ENCODE measurements at regions not wholly inside any gene's neighbourhood (a gene's known extent, or its start where the extent isn't known, plus 50 kb on each side); places are given as distances from the start of the nearest gene placed in this dataset.
"Not testable (repeated sequence)": the region's sequence is repeated elsewhere in the genome, so short reads cannot be mapped to it uniquely, and the experiment has no call there.

- no peak for DNase-seq
Observed at GRCh38 chr5:53733853-53734252, 173.4 kb downstream of the NDUFS4 start.

DNA sequence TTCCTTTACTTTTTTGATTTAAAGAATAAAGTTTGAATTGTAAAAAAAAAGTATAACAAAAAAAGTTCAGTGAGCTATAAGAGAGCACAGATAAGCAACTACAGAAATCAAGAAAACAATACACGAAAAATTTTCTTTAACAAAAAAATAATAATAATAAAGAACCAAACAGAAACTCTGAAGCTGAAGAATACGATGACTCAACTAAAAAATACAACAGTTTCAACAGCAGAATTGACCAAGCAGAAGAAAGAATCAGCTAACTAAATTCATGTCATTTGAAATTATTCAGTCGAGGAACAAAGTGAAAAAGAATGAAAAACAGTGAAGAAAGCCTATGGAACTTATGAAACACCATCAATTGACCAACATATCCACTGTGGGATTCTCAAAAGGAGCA is 177.7 kb downstream of the NDUFS4 start:
- DNase-seq: no peak

GRCh38 chr5:53739111-53739510 is 178.7 kb downstream of the NDUFS4 start:
- no peak for DNase-seq

DNA sequence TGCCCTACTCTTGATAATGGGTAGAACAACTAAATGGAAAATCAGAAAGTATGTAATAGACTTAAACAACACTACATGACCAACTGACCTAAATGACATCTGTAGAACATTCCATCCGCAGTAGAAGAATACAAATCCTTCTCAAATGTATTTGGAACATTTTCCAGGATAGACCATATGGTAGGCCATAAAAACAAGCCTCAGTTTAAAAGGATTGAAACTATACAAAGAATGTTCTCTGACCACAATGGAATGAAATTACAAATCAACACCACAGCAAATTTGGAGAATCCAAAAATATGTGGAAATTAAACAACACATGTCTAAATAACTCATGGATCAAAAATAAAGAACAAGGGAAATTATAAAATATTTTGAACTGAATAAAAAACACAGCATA is 189.2 kb downstream of the NDUFS4 start:
- DNase-seq: peak; percentile 58

DNA sequence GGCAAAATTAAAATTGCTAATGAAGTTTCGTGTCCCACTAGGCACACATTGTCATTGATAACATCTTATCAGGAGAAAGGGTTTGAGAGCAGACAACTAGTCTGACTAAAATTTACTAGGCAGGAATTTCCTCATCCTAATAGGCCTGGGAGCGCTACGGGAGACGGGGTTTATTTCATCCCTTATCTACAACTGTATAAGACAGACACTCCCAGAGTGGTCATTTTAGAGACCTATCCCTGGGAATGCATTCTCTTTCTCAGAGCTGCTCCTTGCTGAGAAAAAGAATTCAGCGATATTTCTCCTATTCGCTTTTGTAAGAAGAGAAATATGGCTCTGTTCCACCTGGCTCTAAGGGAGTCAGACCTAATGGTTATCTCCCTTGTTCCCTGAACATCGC is 191.8 kb downstream of the NDUFS4 start:
- not testable (repeated sequence) for DNase-seq

GRCh38 chr5:53766673-53767072 is 206.2 kb downstream of the NDUFS4 start:
- no peak for DNase-seq

- no peak for DNase-seq
Observed at GRCh38 chr5:53777864-53778618, 217.6 kb downstream of the NDUFS4 start.

DNA sequence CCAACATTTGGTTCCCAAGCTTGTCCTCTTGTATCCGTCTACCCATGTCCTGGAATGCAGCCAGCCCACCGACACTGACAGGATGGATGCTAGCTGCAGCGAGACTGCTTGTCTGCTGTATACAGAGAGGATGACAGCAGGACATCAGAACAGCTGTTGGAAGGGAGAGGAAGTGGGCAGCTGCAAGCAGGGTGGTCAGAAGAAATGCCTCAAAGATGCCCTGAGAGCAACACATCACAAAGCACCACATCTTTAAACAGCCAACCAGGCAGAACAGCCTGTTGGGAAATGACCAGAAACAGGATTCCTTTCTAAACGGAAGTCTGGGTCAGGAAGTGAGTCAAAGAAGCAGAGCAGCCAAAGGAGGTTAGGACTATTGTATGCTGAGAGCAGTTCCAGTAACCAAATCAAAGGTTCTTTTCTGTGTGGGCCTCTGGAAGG is 219.1 kb downstream of the NDUFS4 start:
- DNase-seq: peak; percentile 69

DNA sequence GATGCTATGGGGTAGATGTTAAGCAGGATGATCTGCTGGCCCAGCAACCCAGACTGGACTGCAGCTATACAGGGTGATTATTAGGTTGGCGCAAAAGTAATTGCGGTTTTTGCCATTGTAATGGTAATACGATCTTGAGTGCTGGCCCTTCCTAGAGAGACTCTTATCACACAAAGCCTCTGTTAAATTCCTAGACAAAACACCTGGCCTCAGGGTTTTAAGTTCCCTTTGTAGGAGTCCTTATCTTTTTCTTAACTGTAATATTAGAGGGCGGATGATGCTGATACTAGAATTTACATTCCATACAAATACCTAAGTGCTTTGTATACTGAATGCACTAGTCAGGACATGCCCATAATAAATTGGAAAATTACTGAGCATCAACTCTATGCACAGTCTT is 222.2 kb downstream of the NDUFS4 start:
- DNase-seq: no peak

- DNase-seq: no peak
Observed at GRCh38 chr5:53783624-53784228, 223.3 kb downstream of the NDUFS4 start.

DNA sequence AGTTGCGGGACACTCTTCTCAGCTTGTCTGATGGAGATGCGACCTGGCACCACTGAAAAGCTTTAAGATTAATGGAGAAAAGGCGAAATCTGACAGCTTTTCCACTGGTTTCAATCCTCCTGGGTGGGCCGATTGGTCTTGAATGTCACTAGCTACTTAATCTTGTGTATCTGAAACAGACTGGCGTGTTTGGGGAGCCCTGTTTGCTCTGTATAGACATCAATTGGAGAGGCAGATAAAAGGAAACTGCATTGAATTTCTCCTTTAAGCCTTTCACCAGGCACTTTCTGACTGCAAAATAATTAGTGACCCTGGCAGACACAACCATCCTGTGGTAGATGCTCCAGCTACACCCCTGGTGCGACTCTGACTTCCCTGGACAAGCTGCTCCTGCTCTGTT is 224.2 kb downstream of the NDUFS4 start:
- DNase-seq: no peak

DNA sequence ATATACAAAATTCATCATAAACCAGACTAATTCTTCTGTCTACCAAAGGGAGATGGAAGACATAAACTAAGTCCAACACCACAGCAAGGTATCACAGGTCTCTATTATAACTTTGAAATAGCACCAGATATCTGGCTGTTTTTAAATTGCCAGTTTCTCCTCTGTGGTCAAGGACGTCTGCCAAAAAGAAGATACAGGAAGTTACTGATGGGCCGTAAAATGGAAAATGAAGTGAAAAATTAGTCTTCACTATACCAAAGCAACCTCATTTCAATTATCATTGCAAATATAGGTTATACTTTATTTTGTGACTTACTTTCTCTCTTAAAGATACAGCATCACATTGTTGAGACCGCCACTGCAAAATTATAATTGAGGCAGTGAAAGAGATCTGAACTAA is 225.5 kb downstream of the NDUFS4 start:
- no peak for DNase-seq

GRCh38 chr5:53790026-53790425 is 229.6 kb downstream of the NDUFS4 start:
- DNase-seq: no peak

- DNase-seq: no peak
Observed at GRCh38 chr5:53792338-53792737, 231.9 kb downstream of the NDUFS4 start.

- not testable (repeated sequence) for DNase-seq
Observed at GRCh38 chr5:53799644-53800043, 239.2 kb downstream of the NDUFS4 start.

DNA sequence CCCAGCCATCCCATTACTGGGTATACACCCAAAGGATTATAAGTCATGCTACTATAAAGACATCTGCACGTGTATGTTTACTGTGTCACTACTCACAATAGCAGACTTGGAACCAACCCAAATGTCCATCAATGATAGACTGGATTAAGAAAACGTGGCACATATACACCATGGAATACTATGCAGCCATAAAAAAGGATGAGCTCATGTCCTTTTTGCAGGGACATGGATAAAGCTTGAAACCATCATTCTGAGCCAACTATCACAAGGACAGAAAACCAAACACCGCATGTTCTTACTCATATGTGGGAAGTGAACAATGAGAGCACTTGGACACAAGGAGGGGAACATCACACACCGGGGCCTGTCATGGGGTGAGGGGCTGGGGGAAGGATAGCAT is 248.0 kb downstream of the NDUFS4 start:
- not testable (repeated sequence) for DNase-seq

DNA sequence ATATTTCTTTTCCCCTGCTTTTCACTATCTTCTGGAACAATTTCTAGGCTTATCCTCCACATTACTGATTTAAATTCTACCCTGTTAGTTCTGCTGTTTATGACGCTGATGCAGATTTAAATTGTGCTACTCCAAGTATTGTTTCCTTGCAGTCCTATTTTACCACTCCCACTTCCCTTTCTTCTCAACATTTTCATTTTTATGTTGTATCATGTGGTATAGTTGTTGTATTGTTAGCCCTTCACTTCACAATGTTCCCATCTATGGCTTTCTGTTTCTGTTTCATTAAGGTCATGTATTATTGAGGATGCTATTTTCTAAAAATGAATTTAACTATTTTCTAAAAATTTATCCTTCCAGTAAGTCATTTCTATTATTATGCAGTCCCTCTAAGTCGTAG is 254.4 kb downstream of the NDUFS4 start:
- DNase-seq: no peak

DNA sequence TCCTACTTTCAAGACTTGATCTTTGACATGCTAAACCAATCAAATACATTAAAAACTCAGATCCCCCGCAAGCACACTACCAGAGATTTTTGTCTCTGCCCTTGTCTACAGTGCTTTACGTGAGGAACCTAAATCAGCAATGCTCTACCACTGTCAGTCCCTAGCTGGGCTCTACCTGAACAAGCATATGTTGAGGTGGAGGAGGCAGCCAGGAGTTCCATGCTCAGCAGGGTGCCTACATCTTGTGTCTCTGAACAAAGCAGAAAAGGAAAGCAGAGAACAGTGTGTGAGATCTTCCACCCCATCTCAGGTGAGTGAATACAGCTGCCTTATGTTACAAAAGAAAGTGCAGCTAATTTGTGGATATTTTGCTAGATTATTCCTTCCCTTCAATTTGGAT is 255.0 kb downstream of the NDUFS4 start:
- DNase-seq: no peak

DNA sequence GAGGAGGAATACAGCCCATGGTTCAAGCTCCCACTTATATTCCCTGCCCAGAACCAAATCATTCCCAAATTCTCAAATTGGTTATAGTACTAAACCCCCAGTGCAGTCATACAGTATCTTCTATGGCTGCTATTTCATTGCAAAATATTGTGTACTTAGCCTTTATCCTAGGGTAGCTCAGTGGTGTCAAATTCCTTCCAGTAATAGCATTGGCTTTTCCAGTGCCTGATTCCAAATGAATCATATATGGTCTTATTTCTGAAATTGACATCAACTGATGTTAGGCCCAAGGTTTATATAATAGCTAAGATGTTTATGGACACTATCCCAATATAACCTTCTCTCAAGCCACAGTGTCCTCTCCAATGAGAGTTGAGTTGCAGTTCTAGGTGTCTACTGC is 256.7 kb downstream of the NDUFS4 start:
- DNase-seq: no peak

DNA sequence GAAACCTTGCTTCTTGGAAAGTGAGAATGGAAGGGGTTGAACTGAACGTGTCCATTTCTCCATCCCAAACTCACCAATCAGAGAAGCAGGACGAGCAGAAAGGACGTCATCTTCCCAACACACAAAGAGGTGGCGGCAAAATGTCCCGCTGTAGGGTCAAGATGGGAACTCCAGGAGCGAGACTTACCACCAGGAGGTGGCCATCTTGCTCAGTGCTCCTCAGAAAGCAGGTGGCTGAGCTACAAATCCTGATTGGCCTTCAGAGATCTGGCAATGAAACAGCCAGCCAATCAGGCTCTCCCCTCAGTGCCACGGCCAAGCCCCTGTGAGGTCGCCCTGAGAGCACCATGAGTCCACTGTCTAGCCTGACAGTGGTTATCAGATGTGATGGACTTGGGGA is 259.0 kb downstream of the NDUFS4 start:
- DNase-seq: no peak

DNA sequence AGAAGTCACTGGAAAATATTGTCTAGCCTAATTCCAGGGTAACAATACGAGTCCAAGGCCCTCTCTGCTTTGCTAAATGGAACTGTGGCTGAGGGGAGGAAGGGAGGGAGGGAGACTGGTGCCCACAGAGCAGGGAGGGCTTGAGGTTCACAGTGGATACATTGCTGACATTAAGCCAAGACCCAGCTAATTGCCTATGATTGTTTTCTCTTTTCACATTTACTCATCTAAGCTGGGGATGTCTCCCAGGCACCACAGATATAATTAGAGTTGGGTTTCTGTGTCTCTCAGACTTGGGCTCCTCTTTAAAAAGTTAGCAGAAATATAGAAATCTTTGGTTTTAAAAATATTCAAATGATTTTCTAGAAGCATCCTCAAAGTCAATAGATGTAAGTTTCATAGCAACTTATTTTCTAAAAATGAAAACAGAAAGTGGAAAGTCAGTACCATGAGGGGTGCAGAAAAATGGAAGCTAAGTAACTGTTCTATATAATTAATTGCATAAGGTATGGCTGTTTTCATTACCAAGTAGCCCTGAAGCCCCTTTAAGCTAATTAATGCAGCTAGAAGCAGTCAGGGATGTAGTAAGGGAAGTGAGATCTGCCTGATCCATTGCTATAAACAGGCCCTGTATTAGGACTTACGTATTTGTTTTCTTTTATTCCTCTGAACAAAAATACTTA is 259.8 kb downstream of the NDUFS4 start:
- DNase-seq: no peak

GRCh38 chr5:53820802-53821171 is 260.3 kb downstream of the NDUFS4 start:
- DNase-seq: no peak

GRCh38 chr5:53825016-53825415 is 264.6 kb downstream of the NDUFS4 start:
- no peak for DNase-seq

DNA sequence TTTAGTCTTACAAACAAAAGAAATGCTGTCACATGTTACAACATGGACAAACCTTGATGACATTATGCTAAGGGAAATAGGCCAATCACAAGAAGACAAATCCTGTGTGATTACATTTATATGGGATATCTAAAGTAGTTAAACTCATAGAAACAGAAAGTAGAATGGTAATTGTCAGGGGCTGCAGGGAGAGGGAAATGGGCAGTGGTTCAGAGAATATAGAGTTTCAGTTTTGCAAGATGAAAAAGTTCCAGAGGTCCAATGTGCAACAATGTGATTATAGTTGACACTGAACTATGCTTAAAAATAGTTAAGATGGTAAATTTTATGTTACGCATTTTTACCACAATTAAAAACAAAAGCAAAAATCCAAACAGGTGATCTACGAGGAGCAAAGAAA is 265.5 kb downstream of the NDUFS4 start:
- DNase-seq: no peak

Measured in EL (cell line).